PC-9 (cell line): ENCODE measurements at regions not wholly inside any gene's neighbourhood (a gene's known extent, or its start where the extent isn't known, plus 50 kb on each side); places are given as distances from the start of the nearest gene placed in this dataset.

ENCODE experiments used
- BruUV-seq: library from RNA; stranded (reverse); fragments of 400-500 nt; replicated peaks from 2 replicates; lab custom pipeline; 2021; lab: Mats Ljungman, UMichigan
- CTCF ChIA-PET: fragments of 300-600 bp; sonication (Branson Sonifier 250); formaldehyde crosslinking; loops from one replicate; lab custom pipeline; 2022; ENCODE audit warnings: antibody characterized with exemption; lab: Charles Lee
- POLR2A ChIA-PET: fragments of 300-600 bp; sonication (Branson Sonifier 250); formaldehyde crosslinking; loops from one replicate; lab custom pipeline; 2022; ENCODE audit warnings: antibody characterized with exemption; ENCODE audit not compliant: unreplicated experiment; lab: Charles Lee
- DNase-seq, 2 experiments: peaks; one replicate each; pipeline versions ENCODE4 v3.0.0 to v3.0.0-alpha.2; 2015 to 2022; ENCODE audit warnings: mixed read lengths in 1 of 2
- H2AFZ ChIP-seq: fragments of 200-600 bp; sonication (generic); 2 replicates; pipeline ENCODE4 v1.8.1; 2017; ENCODE audit warnings: antibody characterized with exemption
- H3F3A ChIP-seq: fragments of 200-600 bp; sonication (generic); 2 replicates; pipeline ENCODE4 v1.8.1; 2017; ENCODE audit warnings: antibody characterized with exemption, mild to moderate bottlenecking, low read depth; ENCODE audit not compliant: insufficient read depth
- H3K27ac ChIP-seq: fragments of 200-600 bp; sonication (generic); 2 replicates; pipeline ENCODE4 v1.6.1; 2016; ENCODE audit warnings: mixed run types
- H3K27me3 ChIP-seq: fragments of 200-600 bp; sonication (generic); 2 replicates; pipeline ENCODE4 v1.6.1; 2016; ENCODE audit warnings: low read depth, mixed run types; ENCODE audit not compliant: insufficient read depth
- H3K36me3 ChIP-seq: fragments of 200-600 bp; sonication (generic); 2 replicates; pipeline ENCODE4 v1.6.1; 2016; ENCODE audit warnings: low read depth, mixed run types
- H3K4me1 ChIP-seq: fragments of 200-600 bp; sonication (generic); replicated peaks from 2 replicates; pipeline ENCODE4 v1.6.1; 2016; ENCODE audit warnings: mixed run types; ENCODE audit not compliant: insufficient read depth
- H3K4me2 ChIP-seq: fragments of 200-600 bp; sonication (generic); 2 replicates; pipeline ENCODE4 v1.6.1; 2017; ENCODE audit warnings: mixed run types
- H3K4me3 ChIP-seq: fragments of 200-600 bp; sonication (generic); 2 replicates; pipeline ENCODE4 v1.6.1; 2016; ENCODE audit warnings: mixed run types
- H3K79me2 ChIP-seq: fragments of 200-600 bp; sonication (generic); 2 replicates; pipeline ENCODE4 v1.6.1; 2017; ENCODE audit warnings: low read depth, mixed run types
- H3K9me2 ChIP-seq: fragments of 200-600 bp; sonication (generic); 2 replicates; pipeline ENCODE4 v1.8.1; 2017; ENCODE audit warnings: mild to moderate bottlenecking; ENCODE audit not compliant: insufficient read depth
- H3K9me3 ChIP-seq: fragments of 200-600 bp; sonication (generic); 2 replicates; pipeline ENCODE4 v1.8.1; 2016; ENCODE audit warnings: low read depth; ENCODE audit not compliant: insufficient read depth
- H4K20me1 ChIP-seq: fragments of 200-600 bp; sonication (generic); 2 replicates; pipeline ENCODE4 v1.8.1; 2017; ENCODE audit not compliant: insufficient read depth
- EZH2 ChIP-seq: fragments of 200-600 bp; sonication (generic); IDR thresholded peaks from 2 replicates; pipeline ENCODE4 v1.8.0; 2017; ENCODE audit warnings: antibody characterized with exemption, low read depth
- intact Hi-C: fragments of 100-400 bp; cut with micrococcal nuclease; formaldehyde crosslinking; loops from one replicate; pipeline ENCODE4 v1.10.0; 2022; ENCODE audit not compliant: unreplicated experiment
- TF ChIP-seq, protein P1 (sequence below): fragments of 200-600 bp; sonication (generic); conservative IDR thresholded peaks from 2 replicates; pipeline ENCODE4 v1.6.1; 2017; ENCODE audit warnings: mixed run types, antibody characterized with exemption, mild to moderate bottlenecking, moderate library complexity

DNA sequence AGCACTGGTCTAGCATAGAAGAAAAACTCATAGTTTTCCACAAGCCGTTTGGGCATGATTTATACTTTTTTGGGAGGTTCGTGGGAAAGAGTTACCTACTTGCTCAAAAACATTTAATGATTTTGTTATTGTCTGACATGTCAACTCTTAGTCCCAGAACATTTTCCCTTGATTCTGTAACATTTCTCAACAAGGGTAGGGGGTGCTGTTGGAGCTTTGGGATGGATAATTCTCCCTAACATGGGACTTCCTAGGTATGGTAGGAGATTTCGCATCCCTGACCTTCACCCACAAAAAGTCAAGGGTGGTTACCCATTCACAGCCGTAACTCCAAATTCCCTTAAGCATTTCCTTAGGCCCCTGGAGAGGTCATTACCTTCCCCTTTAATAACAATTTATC, 378.0 kb downstream of the YTHDC2 start:
- no peak for TF ChIP-seq EZH2
- TF ChIP-seq, protein P1, sequence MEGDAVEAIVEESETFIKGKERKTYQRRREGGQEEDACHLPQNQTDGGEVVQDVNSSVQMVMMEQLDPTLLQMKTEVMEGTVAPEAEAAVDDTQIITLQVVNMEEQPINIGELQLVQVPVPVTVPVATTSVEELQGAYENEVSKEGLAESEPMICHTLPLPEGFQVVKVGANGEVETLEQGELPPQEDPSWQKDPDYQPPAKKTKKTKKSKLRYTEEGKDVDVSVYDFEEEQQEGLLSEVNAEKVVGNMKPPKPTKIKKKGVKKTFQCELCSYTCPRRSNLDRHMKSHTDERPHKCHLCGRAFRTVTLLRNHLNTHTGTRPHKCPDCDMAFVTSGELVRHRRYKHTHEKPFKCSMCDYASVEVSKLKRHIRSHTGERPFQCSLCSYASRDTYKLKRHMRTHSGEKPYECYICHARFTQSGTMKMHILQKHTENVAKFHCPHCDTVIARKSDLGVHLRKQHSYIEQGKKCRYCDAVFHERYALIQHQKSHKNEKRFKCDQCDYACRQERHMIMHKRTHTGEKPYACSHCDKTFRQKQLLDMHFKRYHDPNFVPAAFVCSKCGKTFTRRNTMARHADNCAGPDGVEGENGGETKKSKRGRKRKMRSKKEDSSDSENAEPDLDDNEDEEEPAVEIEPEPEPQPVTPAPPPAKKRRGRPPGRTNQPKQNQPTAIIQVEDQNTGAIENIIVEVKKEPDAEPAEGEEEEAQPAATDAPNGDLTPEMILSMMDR = no peak
- Histone ChIP-seq H3F3A (no peaks in the 10 kb centered on the region), H3K4me3 (no peak overlapping the region), H3K36me3 (no peaks in the 10 kb centered on the region), H3K27ac (no peak overlapping the region), H3K79me2 (no peaks in the 10 kb centered on the region), H3K4me1 (no peaks in the 10 kb centered on the region), H3K27me3 (no peaks in the 10 kb centered on the region), H2AFZ (no peak overlapping the region), H3K9me2 (no peaks in the 10 kb centered on the region), H3K4me2 (no peak overlapping the region), H4K20me1 (no peaks in the 10 kb centered on the region), H3K9me3 (no peaks in the 10 kb centered on the region)
- BruUV-seq = no TSS peak
- POLR2A ChIA-PET = no interaction called here
- intact Hi-C loops = no loop called here
- DNase-seq = no peak
- CTCF ChIA-PET = no interaction called here

DNA sequence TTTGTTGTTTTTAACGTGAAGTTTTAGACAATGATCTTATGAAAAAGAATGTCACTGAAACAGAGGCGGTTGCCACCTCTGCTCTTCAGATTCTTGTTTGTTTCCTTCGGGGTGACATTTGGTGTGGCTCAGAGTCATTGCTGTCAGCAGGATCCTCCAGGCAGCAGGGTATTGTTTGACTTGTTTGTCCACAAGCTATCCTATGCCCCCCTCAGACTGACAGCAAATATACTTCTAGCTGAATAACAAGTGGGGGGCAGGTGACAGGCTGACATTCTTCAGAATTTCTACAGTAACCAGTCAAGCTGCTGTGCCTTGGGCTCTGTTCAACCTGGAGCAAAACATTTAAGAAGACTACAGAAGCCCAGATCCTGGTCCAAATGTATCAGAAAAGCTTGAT, 383.3 kb downstream of the YTHDC2 start:
- no peaks in the 10 kb centered on the region for H3F3A ChIP-seq
- H2AFZ ChIP-seq = no peak overlapping the region
- H3K79me2 ChIP-seq = no peaks in the 10 kb centered on the region
- intact Hi-C loops = no loop called here
- no peak overlapping the region for H3K4me3 ChIP-seq
- H3K4me2 ChIP-seq = no peak overlapping the region
- H3K9me3 ChIP-seq = no peaks in the 10 kb centered on the region
- BruUV-seq = no TSS peak
- TF ChIP-seq, protein P1 = no peak
- TF ChIP-seq EZH2 = no peak
- no peak overlapping the region for H3K27ac ChIP-seq
- DNase-seq = no peak
- no peaks in the 10 kb centered on the region for H3K4me1 ChIP-seq
- no peaks in the 10 kb centered on the region for H4K20me1 ChIP-seq
- no peaks in the 10 kb centered on the region for H3K27me3 ChIP-seq
- no peaks in the 10 kb centered on the region for H3K36me3 ChIP-seq
- CTCF ChIA-PET = no interaction called here
- POLR2A ChIA-PET = no interaction called here
- H3K9me2 ChIP-seq = no peaks in the 10 kb centered on the region

DNA sequence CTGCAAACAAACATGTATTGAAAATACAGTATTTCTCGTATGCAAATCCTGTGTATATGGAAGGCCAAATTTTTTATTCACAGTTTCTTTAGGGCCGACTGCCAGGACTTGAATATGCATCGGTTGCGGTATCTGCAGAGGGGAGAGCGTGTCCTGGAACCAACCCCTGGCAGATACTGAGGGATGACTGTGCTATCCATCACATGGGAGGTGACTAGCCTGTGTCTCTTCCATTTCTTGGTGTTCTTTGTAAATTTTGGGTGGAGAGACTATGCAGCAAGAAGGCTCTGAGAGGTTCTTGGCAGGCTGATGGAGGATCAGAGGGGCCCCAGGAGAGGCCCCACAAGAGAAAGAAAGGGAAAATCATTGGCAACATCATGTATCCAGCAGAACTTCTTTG, 384.3 kb downstream of the YTHDC2 start:
- Histone ChIP-seq H3K79me2 (no peaks in the 10 kb centered on the region), H3K27me3 (no peaks in the 10 kb centered on the region), H2AFZ (no peak overlapping the region), H3K9me3 (no peaks in the 10 kb centered on the region), H4K20me1 (no peaks in the 10 kb centered on the region), H3K4me2 (no peak overlapping the region), H3K4me1 (no peaks in the 10 kb centered on the region), H3K27ac (no peak overlapping the region), H3F3A (no peaks in the 10 kb centered on the region), H3K4me3 (no peak overlapping the region), H3K9me2 (no peaks in the 10 kb centered on the region), H3K36me3 (no peaks in the 10 kb centered on the region)
- intact Hi-C loops = no loop called here
- BruUV-seq = no TSS peak
- no peak for DNase-seq
- POLR2A ChIA-PET = no interaction called here
- CTCF ChIA-PET = no interaction called here
- TF ChIP-seq EZH2 = no peak
- TF ChIP-seq, protein P1 = no peak
